Suppressor macrophage treated with lipopolysaccharide for 4 hours (primary cell): ENCODE measurements at regions not wholly inside any gene's neighbourhood (a gene's known extent, or its start where the extent isn't known, plus 50 kb on each side); places are given as distances from the start of the nearest gene placed in this dataset.
"Not testable (repeated sequence)": the region's sequence is repeated elsewhere in the genome, so short reads cannot be mapped to it uniquely, and the experiment has no call there.

Experiments
- DNase-seq: peaks from one replicate; pipeline ENCODE4 v3.0.0-alpha.2; 2020

- no peak for DNase-seq
Observed at GRCh38 chr3:159280386-159281191, 478.7 kb downstream of the MFSD1 start.

GRCh38 chr3:159293493-159293892 lies 491.6 kb downstream of the MFSD1 start:
- DNase-seq: no peak

DNA sequence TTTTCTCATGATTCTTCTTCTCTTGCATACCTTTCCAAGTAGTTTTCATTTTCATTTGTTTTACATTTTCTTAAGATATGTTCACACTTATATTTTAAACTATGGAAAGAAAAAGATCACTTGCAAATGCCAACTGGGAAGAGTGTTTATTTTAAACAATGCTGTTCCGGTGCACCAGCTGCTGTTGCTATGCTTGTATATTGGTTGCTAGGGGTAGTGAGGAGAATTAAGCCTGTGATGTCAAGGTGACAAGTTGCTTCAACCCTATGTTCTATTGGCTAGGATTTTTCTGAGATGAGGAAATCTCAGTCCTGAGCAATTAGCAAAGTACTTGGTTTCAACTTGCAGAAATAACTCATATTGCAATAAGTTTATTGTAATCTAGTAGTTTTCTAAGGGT lies 500.1 kb downstream of the MFSD1 start:
- DNase-seq: no peak

DNA sequence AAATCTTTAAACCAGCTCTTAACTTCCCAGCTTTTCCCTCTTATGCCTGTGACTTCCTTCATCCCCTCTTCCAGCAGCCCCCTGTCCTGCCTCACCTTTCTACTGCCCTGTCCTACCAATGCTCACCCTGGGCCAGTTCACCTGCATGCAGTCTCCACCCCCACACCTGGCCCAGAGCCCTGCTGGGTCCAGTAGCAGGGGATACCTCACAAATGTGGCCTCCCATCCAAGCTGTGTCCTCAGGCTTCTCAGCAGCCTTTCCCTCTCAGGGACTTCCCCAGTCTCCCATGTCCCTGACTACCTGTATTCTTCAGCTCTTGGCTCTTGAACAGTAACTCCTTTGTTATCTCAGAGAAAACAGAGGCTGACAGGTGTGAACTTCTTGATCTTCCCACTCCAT lies 503.2 kb downstream of the MFSD1 start:
- no peak for DNase-seq

GRCh38 chr3:159316706-159317105 lies 514.9 kb downstream of the MFSD1 start:
- not testable (repeated sequence) for DNase-seq

GRCh38 chr3:159319156-159319555 lies 517.3 kb downstream of the MFSD1 start:
- DNase-seq: no peak

GRCh38 chr3:159322322-159322939 lies 520.6 kb downstream of the MFSD1 start:
- DNase-seq: peak; percentile 51

GRCh38 chr3:159323848-159324247 lies 522.0 kb downstream of the MFSD1 start:
- DNase-seq: no peak

DNA sequence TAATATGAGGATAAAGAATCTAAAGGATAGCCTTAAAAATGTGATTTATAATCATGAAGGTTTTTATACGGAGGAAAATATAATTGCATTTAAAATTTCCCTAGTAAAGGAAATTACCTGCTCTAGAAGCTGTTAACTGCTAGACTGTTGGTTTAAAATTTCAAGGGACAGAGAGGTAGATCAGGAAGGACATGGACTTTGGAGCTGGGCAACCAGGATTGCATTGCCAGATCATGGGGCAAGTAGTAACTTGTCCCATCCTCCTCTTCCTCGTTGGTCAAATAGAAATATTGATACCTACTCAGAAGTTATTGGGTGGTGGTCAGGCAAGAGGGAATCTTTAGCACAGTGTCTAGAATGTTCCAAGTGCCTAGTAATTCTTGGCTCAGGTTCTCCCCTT lies 525.1 kb downstream of the MFSD1 start:
- DNase-seq: no peak

GRCh38 chr3:159332535-159333099 lies 530.8 kb downstream of the MFSD1 start:
- no peak for DNase-seq

GRCh38 chr3:159339131-159339530 lies 537.3 kb downstream of the MFSD1 start:
- DNase-seq: no peak

GRCh38 chr3:159340877-159341500 lies 539.1 kb downstream of the MFSD1 start:
- DNase-seq: no peak

- no peak for DNase-seq
Observed at GRCh38 chr3:159346271-159346903, 544.5 kb downstream of the MFSD1 start.

GRCh38 chr3:159348431-159348830 lies 546.6 kb downstream of the MFSD1 start:
- no peak for DNase-seq

DNA sequence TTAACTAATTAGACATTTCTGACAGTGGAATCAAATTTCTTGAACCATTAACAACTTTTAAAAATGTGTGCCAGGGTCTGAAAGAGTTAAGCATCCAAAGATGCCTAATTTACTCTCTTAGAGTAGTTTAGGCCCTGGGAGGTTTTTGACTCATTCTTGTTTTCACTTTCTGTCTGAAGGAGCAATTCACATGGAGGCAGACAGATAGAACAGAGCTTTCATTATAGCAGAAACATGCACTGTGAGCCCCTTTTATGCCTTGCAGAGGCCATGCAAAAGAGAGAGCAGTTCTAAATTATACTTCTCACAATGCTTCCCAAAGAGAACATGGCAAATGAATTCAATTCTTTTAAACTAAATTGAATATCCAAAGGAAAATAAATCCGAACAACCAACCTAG lies 554.8 kb downstream of the MFSD1 start:
- no peak for DNase-seq

GRCh38 chr3:159364511-159364910 lies 562.7 kb downstream of the MFSD1 start:
- no peak for DNase-seq

DNA sequence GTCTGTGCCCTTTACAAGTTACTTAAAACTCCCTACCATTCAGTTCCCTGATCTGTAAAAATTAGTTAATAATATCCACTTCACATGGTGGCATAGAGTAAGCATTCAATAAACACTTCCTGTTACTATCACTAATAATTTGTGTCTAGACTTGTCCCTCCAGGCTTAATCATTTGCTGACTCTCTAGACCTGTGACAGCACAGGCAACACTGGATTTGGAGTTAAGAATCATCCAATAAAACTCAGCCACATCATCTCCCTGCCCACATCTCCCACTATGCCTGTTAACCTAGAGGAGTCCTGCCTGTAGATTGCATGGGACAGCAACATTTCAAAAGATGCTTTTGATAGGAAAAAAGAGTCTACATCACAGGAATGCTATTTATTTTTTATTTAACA lies 564.6 kb downstream of the MFSD1 start:
- DNase-seq: no peak

GRCh38 chr3:159371961-159372360 lies 570.1 kb downstream of the MFSD1 start:
- DNase-seq: no peak

- DNase-seq: no peak
Observed at GRCh38 chr3:159378396-159379194, 576.7 kb downstream of the MFSD1 start.

- no peak for DNase-seq
Observed at GRCh38 chr3:159380891-159381290, 579.0 kb downstream of the MFSD1 start.

GRCh38 chr3:159390656-159391212 lies 588.9 kb downstream of the MFSD1 start:
- DNase-seq: no peak

DNA sequence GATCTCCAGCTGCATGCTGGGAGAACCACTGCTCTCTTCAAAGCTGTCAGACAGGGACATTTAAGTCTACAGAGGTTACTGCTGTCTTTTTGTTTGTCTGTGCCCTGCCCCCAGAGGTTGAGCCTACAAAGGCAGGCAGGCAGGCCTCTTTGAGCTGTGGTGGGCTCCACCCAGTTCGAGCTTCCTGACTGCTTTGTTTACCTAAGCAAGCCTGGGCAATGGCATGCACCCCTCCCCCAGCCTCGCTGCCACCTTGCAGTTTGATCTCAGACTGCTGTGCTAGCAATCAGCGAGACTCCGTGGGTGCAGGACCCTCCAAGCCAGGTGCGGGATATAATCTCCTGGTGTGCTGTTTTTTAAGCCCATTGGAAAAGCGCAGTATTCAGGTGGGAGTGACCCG lies 591.0 kb upstream of the IL12A start:
- DNase-seq: not testable (repeated sequence)
